GM19372 (cell line): ENCODE measurements at regions not wholly inside any gene's neighbourhood (a gene's known extent, or its start where the extent isn't known, plus 50 kb on each side); places are given as distances from the start of the nearest gene placed in this dataset.

Source experiments
- ATAC-seq: cut with Tn5 transposase; IDR thresholded peaks from one replicate; pipeline ENCODE4 v1.9.1; 2021; ENCODE audit warnings: mild to moderate bottlenecking, low read depth, moderate library complexity; ENCODE audit not compliant: unreplicated experiment

GRCh38 chr18:78367996-78368395, 611.6 kb upstream of the SALL3 start:
- no peak for ATAC-seq

DNA sequence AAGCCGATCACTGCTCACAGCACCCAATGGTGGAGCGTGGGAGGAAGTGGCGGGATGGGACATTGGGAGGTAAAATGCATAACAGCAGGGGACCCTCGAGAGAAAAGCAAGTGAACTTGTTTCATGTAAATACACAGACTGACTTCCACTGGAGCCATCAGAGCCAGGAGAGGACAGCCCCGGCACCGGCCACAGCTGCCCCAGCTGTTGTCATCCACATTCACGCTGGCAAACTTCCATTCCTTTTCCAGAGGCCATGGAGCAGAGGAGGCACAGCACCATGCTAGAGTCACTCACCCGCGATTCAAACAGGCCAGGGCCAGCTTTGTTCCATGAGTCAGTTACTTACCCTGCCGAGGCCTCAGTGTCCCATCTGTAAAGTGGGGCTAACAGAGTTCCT, 610.9 kb upstream of the SALL3 start:
- ATAC-seq: no peak

GRCh38 chr18:78376046-78376445, 603.6 kb upstream of the SALL3 start:
- ATAC-seq: no peak

- ATAC-seq: no peak
Measured at GRCh38 chr18:78378403-78378802, 601.2 kb upstream of the SALL3 start.

- no peak for ATAC-seq
Measured at GRCh38 chr18:78378983-78379382, 600.6 kb upstream of the SALL3 start.

DNA sequence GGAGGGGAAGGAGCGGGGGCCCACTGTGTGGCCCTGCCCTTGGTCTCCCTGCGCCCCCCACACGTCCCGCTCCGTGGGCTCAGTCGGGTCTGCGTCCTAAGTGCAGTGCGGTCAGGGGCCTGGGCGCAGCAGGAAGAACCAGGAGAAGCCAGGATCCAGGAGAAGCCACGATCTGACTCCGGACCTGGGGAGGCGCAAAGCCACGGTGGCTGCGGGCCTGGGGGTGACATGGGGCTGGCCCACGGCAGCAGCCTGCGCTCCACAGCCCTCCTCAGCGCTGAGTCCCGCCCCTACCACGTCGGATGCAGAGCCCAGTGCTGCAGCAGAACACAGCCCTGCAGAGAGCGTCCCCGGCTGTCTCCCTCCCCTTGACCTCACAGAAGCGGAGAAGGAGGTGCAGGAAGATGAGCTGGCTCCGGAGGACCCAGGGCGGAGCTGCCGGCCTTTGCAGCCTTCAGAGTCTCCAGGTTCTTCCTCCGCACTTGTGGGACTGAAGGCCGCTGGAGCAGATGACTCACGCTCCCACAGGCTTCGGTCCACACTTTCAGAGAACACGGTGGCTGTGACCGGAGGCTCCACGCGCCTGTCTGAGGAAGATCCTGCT, 589.2 kb upstream of the SALL3 start:
- no peak for ATAC-seq

- ATAC-seq: no peak
Measured at GRCh38 chr18:78390952-78391348, 588.7 kb upstream of the SALL3 start.

DNA sequence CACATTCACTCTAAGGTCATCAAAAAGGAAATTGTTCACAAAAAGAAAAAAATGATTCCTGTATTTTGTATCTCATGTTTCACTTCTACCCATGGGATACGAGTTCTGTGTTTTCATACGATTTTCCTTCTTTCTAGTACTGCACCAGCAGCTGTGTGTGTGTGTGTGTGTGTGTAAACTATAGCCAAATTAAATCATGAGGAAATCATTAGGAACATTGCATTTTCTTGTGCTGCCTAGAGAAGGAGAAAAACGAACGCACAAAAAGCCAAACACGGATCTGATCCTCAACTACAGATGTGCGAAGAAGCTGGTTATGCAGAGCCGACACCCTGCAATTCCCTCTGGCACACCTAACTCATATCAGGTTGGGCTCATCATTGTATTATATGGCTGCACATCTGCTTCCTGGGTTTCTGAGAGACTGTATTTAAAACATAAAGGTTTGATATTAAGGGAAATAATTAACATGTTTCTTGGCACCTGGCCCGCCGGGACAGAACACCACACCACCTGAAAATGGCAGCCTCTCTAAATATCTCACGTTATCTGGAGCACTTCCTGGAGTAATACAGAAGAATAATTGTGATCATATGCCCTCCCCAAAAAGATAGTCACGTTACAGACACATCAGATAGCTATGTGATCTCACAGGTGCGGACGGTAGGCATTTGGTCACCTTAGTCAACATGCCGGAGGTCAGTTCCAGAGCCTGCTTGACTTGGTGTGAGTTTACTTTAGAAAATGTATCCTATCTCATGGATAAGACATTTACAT, 586.3 kb upstream of the SALL3 start:
- ATAC-seq: no peak

GRCh38 chr18:78396077-78396476, 583.5 kb upstream of the SALL3 start:
- ATAC-seq: no peak

GRCh38 chr18:78396756-78397155, 582.9 kb upstream of the SALL3 start:
- no peak for ATAC-seq

DNA sequence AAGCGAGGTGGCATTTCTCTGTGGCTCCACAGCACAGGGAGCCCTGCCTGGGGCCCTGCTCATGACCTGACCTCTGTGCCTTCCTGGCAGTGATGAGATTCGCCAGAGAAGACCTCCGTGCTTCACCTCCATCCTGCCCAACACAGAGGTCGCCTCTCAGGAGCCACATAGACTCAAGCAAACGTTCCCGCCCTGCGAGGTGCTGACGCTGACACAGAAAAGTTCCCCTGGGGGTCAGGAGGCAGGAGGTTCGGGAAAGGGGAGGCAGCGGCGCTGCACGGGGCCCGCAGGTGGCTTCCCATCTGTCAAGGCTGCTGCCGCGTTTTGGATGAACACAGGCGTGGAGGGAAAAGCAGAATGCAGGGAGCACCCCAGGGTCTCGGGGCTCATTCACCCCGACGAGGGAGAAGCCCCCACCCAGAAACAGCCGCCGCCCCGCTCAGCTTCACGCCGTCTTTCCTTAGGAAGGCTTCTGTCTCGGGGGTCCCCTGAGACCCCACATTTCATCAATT, 579.6 kb upstream of the SALL3 start:
- ATAC-seq: no peak

DNA sequence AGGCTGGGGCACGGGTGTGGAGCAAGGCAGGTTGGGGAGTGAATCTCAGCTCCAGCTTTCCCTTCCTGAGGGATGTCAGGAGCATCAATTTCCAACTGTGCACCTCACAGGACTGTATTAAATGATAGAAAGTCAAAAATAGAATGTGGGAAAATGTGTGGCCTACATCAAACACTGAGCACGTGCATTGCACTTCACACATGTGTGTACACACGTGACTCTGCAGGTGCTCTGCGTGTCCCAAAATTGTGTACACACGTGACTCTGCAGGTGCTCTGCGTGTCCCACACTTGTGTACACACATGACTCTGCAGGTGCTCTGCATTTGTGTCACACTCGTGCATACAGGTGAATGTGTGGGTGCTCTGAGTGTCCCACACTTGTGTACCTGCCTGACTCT, 577.2 kb upstream of the SALL3 start:
- no peak for ATAC-seq

DNA sequence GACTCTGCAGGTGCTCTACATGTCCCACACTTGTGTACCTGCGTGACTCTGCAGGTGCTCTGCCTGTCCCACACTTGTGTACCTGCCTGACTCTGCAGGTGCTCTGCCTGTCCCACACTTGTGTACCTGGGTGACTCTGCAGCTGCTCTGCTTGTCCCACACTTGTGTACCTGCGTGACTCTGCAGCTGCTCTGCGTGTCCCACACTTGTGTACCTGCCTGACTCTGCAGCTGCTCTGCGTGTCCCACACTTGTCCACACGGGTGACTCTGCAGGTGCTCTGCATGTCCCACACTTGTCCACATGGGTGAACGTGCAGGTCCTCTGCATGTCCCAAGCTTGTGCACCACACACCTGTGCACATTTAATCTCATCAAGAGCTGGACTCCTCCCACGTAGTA, 576.7 kb upstream of the SALL3 start:
- no peak for ATAC-seq

DNA sequence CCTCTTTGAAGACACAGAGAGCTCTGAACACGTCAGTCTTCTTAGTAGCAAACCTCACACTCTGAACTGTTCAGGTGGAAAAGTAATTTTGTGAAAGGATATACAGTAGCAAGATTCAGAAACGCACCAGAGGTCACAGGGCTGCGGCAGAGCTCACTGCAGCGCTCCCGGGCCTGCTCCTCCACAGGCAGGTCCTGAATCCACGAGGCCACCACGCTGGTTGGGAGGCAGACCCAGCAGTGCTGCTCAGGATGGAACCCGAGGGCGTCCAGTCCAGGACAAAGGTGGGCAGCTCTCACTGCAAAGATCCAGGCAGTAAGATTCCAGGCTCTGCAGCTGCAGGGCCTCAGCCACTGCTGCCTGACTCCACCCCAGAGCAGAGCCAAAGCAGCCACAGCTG, 576.2 kb upstream of the SALL3 start:
- ATAC-seq: no peak

DNA sequence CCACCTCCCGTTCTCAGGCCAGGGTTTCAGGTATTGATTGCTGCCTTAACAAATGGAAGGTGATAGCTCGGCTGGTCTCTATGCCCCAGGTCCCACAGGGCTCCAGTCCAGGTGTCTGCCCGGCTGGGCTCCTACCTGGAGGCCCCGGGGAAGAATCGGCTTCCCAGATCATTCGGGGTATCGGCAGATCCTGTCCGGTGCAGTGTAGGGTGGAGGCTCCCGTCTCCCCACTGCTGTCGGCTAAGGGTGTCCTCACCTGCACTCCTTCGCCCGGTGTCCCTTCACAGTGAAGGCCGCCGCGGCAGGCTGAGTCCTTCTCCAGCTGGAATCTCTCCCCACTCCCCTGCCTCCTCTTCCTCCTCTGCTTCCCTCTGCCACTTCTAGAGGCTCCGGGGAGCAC, 573.9 kb upstream of the SALL3 start:
- no peak for ATAC-seq

- no peak for ATAC-seq
Measured at GRCh38 chr18:78406743-78407465, 572.7 kb upstream of the SALL3 start.

DNA sequence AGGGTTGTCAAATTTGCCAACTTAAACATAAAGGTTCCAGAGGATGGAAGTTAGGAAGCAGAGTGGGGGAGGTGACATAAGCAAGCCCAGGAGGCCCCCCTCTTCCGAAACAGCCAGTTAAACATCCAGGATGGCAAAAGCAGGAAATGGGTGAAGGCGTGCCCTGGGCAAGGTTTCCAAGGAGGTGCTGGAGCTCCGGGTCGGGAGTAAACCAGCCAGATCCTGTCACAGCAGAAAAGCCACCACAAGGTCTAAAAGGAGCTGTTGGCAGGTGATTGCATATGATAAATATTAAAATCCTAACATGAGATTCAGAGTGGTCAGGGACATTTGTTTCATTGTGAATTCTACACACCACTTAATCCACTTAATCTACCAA, 572.2 kb upstream of the SALL3 start:
- ATAC-seq: no peak

GRCh38 chr18:78408623-78409022, 571.0 kb upstream of the SALL3 start:
- no peak for ATAC-seq

DNA sequence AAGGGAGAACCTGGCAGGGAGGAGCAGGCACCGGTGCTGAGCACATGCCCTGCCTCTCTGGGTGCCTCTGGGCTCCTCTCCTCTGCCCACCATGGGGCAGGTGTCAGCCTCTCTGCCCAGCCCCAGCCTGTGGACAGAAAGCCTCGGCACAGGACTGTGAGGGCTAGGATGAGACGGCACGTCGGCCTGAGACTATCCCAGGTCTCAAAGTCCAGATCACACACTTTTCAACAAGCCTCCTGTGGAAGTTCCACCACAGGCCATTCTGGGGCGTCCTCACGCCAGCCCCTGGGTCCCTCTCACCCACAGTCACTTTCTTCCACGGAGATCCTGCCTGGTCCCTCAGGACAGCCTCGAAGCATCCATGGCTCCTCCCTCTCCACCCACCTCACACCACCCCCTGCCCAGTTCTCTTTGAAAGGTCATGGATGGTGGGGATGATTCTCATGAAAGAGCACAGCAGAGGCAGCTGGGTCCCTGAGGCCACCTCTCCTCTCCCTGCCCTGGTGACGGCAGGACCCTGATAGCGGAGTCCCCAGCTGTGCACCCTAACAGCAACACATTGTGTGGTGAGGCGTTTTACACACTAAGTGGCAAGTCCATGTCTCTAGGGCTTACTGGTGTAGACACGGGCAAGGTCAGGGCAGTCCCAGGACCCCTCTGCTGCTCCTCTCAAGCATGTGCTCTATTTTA, 569.4 kb upstream of the SALL3 start:
- no peak for ATAC-seq

- ATAC-seq: no peak
Measured at GRCh38 chr18:78411539-78411938, 568.1 kb upstream of the SALL3 start.

GRCh38 chr18:78414302-78414701, 565.3 kb upstream of the SALL3 start:
- no peak for ATAC-seq
